Uterus (tissue), 2 donors: ENCODE measurements at regions not wholly inside any gene's neighbourhood (a gene's known extent, or its start where the extent isn't known, plus 50 kb on each side); places are given as distances from the start of the nearest gene placed in this dataset.

Source experiments
- POLR2A ChIP-seq, 2 donors: fragments of 450-650 bp; IDR thresholded peaks; one replicate each; pipeline ENCODE4 v1.6.1; 2016; ENCODE audit warnings: antibody characterized with exemption in 2 of 2, mild to moderate bottlenecking in 1 of 2, moderate library complexity in 1 of 2
- TF ChIP-seq, protein P1 (sequence below), 4 experiments: fragments of 200-600 bp in 2 of 4; fragments of 450-650 bp in 2 of 4; sonication (generic) in 2 of 4; IDR thresholded peaks; one replicate each; pipeline ENCODE4 v1.5.1; 2016 to 2019; ENCODE audit warnings: antibody characterized with exemption in 4 of 4, mild to moderate bottlenecking in 2 of 4, moderate library complexity in 1 of 4

DNA sequence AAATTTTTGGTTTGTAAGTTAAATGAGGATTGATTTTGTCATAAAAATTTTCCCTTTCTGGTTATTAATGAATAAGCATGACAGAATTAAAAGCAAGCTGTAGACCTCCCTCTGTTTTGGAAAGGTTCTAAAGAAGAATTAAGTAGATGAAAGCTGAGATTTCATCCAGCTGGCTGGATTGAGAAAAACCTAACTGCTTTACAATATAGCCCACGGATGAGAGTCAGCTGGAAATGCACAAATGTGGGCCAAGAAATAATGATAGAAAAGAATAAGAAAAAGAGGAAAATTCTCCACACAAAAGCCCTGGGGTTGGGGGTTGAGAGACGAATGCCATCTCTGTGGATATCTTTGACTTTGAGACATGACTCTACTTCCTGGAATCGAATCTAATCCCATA is 631.6 kb downstream of the HDGFL1 start:
- TF ChIP-seq, protein P1, sequence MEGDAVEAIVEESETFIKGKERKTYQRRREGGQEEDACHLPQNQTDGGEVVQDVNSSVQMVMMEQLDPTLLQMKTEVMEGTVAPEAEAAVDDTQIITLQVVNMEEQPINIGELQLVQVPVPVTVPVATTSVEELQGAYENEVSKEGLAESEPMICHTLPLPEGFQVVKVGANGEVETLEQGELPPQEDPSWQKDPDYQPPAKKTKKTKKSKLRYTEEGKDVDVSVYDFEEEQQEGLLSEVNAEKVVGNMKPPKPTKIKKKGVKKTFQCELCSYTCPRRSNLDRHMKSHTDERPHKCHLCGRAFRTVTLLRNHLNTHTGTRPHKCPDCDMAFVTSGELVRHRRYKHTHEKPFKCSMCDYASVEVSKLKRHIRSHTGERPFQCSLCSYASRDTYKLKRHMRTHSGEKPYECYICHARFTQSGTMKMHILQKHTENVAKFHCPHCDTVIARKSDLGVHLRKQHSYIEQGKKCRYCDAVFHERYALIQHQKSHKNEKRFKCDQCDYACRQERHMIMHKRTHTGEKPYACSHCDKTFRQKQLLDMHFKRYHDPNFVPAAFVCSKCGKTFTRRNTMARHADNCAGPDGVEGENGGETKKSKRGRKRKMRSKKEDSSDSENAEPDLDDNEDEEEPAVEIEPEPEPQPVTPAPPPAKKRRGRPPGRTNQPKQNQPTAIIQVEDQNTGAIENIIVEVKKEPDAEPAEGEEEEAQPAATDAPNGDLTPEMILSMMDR (IDR thresholded peaks at IDR 0.05), result no peak
- no peak for TF ChIP-seq POLR2A (IDR thresholded peaks at IDR 0.05)
